BJ (cell line): ENCODE measurements at regions not wholly inside any gene's neighbourhood (a gene's known extent, or its start where the extent isn't known, plus 50 kb on each side); places are given as distances from the start of the nearest gene placed in this dataset.
"Not testable (repeated sequence)": the region's sequence is repeated elsewhere in the genome, so short reads cannot be mapped to it uniquely, and the experiment has no call there.

Source experiments
- CTCF ChIA-PET: fragments of 350-600 bp; formaldehyde crosslinking; extraction: SDS; loops from one replicate; lab custom pipeline; 2021; ENCODE audit warnings: antibody characterized with exemption, inconsistent platforms; lab: Yijun Ruan, JAX
- POLR2A ChIA-PET: fragments of 300-600 bp; sonication (Branson Sonifier 250); formaldehyde crosslinking; extraction: SDS; loops from one replicate; lab custom pipeline; 2021; ENCODE audit warnings: antibody characterized with exemption; lab: Charles Lee
- DNase-seq: peaks from one replicate; pipeline ENCODE4 v3.0.0-alpha.2; 2011; ENCODE audit warnings: low read depth
- H3K27me3 ChIP-seq: 2 replicates; pipeline ENCODE4 v1.6.0; 2011; ENCODE audit warnings: low read length; ENCODE audit not compliant: control insufficient read depth, insufficient read depth
- H3K36me3 ChIP-seq: 2 replicates; pipeline ENCODE4 v1.5.1; 2011; ENCODE audit warnings: low read length; ENCODE audit not compliant: control insufficient read depth, insufficient read depth
- H3K4me3 ChIP-seq: 2 replicates; pipeline ENCODE4 v1.5.1; 2011; ENCODE audit warnings: low read depth, mild to moderate bottlenecking, control low read depth, low read length
- TF ChIP-seq, protein P1 (sequence below): IDR thresholded peaks from 2 replicates; pipeline ENCODE4 v1.5.1; 2011; ENCODE audit warnings: low read depth, mild to moderate bottlenecking, control low read depth, inconsistent platforms, low read length, moderate library complexity; ENCODE audit not compliant: insufficient read depth

- TF ChIP-seq, protein P1, sequence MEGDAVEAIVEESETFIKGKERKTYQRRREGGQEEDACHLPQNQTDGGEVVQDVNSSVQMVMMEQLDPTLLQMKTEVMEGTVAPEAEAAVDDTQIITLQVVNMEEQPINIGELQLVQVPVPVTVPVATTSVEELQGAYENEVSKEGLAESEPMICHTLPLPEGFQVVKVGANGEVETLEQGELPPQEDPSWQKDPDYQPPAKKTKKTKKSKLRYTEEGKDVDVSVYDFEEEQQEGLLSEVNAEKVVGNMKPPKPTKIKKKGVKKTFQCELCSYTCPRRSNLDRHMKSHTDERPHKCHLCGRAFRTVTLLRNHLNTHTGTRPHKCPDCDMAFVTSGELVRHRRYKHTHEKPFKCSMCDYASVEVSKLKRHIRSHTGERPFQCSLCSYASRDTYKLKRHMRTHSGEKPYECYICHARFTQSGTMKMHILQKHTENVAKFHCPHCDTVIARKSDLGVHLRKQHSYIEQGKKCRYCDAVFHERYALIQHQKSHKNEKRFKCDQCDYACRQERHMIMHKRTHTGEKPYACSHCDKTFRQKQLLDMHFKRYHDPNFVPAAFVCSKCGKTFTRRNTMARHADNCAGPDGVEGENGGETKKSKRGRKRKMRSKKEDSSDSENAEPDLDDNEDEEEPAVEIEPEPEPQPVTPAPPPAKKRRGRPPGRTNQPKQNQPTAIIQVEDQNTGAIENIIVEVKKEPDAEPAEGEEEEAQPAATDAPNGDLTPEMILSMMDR, result no peak
- no peak for DNase-seq
Observed at GRCh38 chr3:177262396-177262795, 65.1 kb upstream of the TBL1XR1 start.

DNA sequence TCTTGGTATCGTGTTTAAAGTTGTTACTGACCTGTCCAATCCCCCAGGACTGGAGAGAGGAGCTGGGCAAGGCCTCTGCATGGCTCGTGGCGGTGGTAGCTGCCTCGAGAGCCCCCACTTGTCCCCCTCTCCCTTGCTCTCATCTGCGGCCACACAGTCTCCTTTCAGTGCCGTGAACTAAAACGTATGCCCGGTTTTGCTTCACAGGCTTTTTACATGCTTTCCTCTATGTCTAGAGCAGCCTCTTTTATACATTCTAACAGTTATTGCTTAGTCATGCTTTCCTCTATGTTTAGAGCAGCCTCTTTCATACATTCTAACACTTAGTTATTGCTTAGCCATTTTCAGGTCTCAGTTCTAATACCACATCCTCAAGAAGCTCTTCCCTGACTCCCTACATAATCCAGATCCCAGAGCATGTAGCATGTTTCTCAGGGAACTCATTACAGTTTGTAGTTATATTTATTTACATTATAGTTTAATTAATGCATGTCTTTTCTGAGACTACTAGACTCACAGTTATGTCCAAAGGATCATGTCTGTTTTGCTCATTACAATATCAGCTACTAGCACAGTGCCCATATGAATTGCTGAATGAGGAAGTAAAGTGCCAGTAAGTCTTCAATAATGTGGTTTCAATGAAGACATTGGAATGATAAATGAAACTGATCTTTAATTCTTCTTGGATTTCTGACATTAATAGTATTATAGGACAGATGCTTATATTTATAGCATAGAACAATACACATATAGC lies 66.5 kb upstream of the TBL1XR1 start:
- Histone ChIP-seq H3K4me3 (no peak overlapping the region), H3K36me3 (no peaks in the 10 kb centered on the region), H3K27me3 (no peaks in the 10 kb centered on the region)
- TF ChIP-seq, protein P1, result no peak
- no peak for DNase-seq
- POLR2A ChIA-PET, result no interaction called here
- CTCF ChIA-PET, result no interaction called here

More at GRCh38 chr3:177262396-177262795, 65.1 kb upstream of the TBL1XR1 start:
- CTCF ChIA-PET, result no interaction called here
- no peaks in the 10 kb centered on the region for H3K27me3 ChIP-seq
- POLR2A ChIA-PET, result no interaction called here
- H3K4me3 ChIP-seq, result no peak overlapping the region
- H3K36me3 ChIP-seq, result no peaks in the 10 kb centered on the region

DNA sequence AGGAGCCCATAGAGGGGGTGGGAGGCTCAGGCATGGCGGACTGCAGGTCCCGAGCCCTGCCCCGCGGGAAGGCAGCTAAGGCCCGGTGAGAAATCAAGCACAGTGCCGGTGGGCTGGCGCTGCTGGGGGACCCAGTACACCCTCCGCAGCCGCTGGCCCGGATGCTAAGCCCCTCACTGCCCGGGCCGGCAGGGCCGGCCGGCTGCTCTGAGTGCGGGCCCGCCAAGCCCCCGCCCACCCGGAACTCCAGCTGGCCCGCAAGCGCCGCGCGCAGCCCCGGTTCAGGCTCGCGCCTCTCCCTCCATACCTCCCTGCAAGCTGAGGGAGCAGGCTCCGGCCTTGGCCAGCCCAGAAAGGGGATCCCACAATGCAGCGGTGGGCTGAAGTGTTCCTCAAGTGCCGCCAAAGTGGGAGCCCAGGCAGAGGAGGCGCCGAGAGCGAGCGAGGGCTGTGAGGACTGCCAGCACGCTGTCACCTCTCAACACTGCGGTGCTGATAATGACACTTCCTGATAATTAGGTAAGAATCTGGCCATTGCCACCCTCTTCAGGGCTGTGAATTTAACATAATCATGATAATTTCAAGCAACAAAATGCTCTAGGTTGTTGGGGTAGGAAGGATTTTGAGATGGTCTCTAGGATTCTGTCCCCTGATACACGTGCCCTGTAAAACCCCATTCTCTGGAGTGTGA lies 74.7 kb upstream of the TBL1XR1 start:
- DNase-seq, H3K4me3 ChIP-seq, H3K36me3 ChIP-seq, H3K27me3 ChIP-seq, CTCF ChIA-PET, POLR2A ChIA-PET: not testable (repeated sequence)

GRCh38 chr3:177278016-177278415 lies 80.7 kb upstream of the TBL1XR1 start:
- Histone ChIP-seq H3K4me3 (no peak overlapping the region), H3K27me3 (no peaks in the 10 kb centered on the region), H3K36me3 (no peaks in the 10 kb centered on the region)
- POLR2A ChIA-PET, result no interaction called here
- CTCF ChIA-PET, result no interaction called here
- no peak for DNase-seq
- TF ChIP-seq, protein P1, result no peak

DNA sequence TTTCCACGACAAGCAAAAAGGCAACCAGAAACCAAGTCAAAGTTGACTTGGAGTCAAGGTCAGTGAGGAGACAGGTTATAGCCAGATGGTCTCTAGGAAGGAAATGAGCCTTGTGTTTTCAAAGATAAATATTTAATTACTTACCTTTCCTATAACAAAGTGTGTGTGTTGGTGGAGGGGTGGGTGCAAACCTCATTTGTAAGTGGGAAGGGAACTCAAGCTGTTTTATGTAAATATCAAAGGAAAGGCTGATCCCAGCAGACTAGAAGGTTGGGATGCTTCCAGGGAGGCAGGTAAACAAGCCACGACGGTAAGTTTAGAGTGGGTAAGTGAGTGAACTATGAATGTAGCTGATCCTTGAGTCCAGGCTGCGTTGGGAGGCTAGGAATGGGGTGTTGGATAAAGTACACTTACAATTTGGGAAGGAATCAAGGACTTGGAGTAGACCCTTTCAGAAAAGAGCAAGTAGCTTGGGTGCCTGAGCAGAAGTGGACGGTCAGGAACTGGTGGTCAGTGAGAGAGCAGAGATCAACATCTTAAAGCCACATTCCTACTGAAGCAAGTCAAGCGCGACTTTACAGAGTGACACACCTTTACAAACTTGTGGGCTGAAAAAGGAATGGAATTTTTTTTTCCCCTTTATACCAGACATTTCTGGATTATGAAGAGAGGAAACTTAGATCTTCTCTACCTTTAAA lies 82.0 kb upstream of the TBL1XR1 start:
- POLR2A ChIA-PET, result no interaction called here
- H3K36me3 ChIP-seq, result no peaks in the 10 kb centered on the region
- no peak overlapping the region for H3K4me3 ChIP-seq
- no peak for DNase-seq
- TF ChIP-seq, protein P1, result no peak
- H3K27me3 ChIP-seq, result no peaks in the 10 kb centered on the region
- CTCF ChIA-PET, result no interaction called here
